PC-9 (cell line): ENCODE measurements at regions not wholly inside any gene's neighbourhood (a gene's known extent, or its start where the extent isn't known, plus 50 kb on each side); places are given as distances from the start of the nearest gene placed in this dataset.

Experiments used
- EZH2 ChIP-seq: fragments of 200-600 bp; sonication (generic); IDR thresholded peaks from 2 replicates; pipeline ENCODE4 v1.8.0; 2017; ENCODE audit warnings: antibody characterized with exemption, low read depth
- TF ChIP-seq, protein P1 (sequence below): fragments of 200-600 bp; sonication (generic); conservative IDR thresholded peaks from 2 replicates; pipeline ENCODE4 v1.6.1; 2017; ENCODE audit warnings: mixed run types, antibody characterized with exemption, mild to moderate bottlenecking, moderate library complexity

GRCh38 chr6:760982-761955, 68.3 kb upstream of the EXOC2 start:
- TF ChIP-seq, protein P1, sequence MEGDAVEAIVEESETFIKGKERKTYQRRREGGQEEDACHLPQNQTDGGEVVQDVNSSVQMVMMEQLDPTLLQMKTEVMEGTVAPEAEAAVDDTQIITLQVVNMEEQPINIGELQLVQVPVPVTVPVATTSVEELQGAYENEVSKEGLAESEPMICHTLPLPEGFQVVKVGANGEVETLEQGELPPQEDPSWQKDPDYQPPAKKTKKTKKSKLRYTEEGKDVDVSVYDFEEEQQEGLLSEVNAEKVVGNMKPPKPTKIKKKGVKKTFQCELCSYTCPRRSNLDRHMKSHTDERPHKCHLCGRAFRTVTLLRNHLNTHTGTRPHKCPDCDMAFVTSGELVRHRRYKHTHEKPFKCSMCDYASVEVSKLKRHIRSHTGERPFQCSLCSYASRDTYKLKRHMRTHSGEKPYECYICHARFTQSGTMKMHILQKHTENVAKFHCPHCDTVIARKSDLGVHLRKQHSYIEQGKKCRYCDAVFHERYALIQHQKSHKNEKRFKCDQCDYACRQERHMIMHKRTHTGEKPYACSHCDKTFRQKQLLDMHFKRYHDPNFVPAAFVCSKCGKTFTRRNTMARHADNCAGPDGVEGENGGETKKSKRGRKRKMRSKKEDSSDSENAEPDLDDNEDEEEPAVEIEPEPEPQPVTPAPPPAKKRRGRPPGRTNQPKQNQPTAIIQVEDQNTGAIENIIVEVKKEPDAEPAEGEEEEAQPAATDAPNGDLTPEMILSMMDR = no peak
- TF ChIP-seq EZH2 = no peak
